Vagina (tissue), 2 donors: ENCODE measurements at regions not wholly inside any gene's neighbourhood (a gene's known extent, or its start where the extent isn't known, plus 50 kb on each side); places are given as distances from the start of the nearest gene placed in this dataset.

Experiments used
- CTCF ChIP-seq, 3 experiments: fragments of 450-650 bp in 2 of 3; fragments of 200-600 bp in 1 of 3; sonication (generic) in 1 of 3; IDR thresholded peaks; one replicate each; pipeline ENCODE4 v1.5.1; 2017 to 2019; ENCODE audit warnings: antibody characterized with exemption in 3 of 3, mild to moderate bottlenecking in 2 of 3, moderate library complexity in 2 of 3
- POLR2AphosphoS5 ChIP-seq, 2 donors: sonication (generic); formaldehyde crosslinking; IDR thresholded peaks; one replicate each; pipeline ENCODE4 v1.9.0; 2017; ENCODE audit warnings: antibody characterized with exemption in 2 of 2, mild to moderate bottlenecking in 2 of 2, low read depth in 1 of 2; ENCODE audit not compliant: insufficient read depth in 1 of 2

DNA sequence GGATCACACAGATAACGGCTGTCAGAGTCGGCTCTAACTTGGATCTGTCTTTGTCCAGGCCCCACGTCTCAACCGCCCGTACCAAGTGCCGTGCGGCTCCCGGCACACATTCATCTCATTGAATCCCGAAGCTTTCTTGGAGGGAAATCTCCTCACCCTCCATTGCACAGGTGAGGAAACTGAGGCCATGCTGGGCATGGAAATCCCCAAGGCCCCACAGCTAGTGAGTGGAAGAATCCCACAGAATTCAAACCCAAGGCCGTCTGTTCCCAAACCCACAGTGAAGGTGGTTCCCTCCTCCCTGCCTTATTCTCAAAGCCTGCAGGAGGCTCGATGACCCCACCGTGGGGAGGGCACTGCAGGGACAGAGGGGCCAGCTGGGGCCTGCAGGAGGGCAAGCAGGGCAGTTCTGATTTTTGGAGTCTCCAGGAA lies 437.9 kb downstream of the MATN1 start:
- TF ChIP-seq CTCF (IDR thresholded peaks at IDR 0.05) (no peak), POLR2AphosphoS5 (IDR thresholded peaks at IDR 0.05; ENCODE audit: insufficient read depth in 1 of 2, low read depth in 1 of 2) (no peak)
